Tibial artery (tissue), 4 donors: ENCODE measurements at regions not wholly inside any gene's neighbourhood (a gene's known extent, or its start where the extent isn't known, plus 50 kb on each side); places are given as distances from the start of the nearest gene placed in this dataset.

ENCODE experiments used
- DNase-seq, 2 donors: peaks; one replicate each; pipeline ENCODE4 v3.0.0-alpha.2; 2019
- H3K27ac ChIP-seq, 2 donors: fragments of 200-600 bp; sonication (generic) in 1 of 2; 1 replicate in 1 of 2; 2 replicates in 1 of 2; pipeline ENCODE4 v1.5.1; 2018 to 2019; ENCODE audit warnings: mild to moderate bottlenecking in 1 of 2
- H3K27me3 ChIP-seq, 2 donors: fragments of 200-600 bp; sonication (generic) in 1 of 2; one replicate each; pipeline versions ENCODE4 v1.5.1 to v1.6.0; 2016 to 2019
- H3K36me3 ChIP-seq, 3 donors: fragments of 200-600 bp; sonication (generic) in 2 of 3; one replicate each; pipeline ENCODE4 v1.5.1; 2016 to 2019; ENCODE audit warnings: mild to moderate bottlenecking in 2 of 3
- H3K4me1 ChIP-seq, 4 donors: fragments of 200-600 bp; sonication (generic) in 2 of 4; 1 replicate in 3 of 4; 2 replicates in 1 of 4; pipeline ENCODE4 v1.5.1; 2016 to 2019
- H3K4me3 ChIP-seq, 2 donors: fragments of 200-600 bp; sonication (generic) in 1 of 2; 1 replicate in 1 of 2; 2 replicates in 1 of 2; pipeline ENCODE4 v1.5.1; 2018 to 2019; ENCODE audit warnings: mild to moderate bottlenecking in 2 of 2
- H3K9me3 ChIP-seq, 3 donors: fragments of 200-600 bp; sonication (generic) in 1 of 3; one replicate each; pipeline ENCODE4 v1.5.1; 2016 to 2019
- intact Hi-C: fragments of 100-400 bp; cut with DNase I; formaldehyde crosslinking; loops from one replicate; pipeline ENCODE4 v1.15.0; 2023; ENCODE audit warnings: low total_unique reads
- TF ChIP-seq, protein P1 (sequence below), 2 experiments: fragments of 200-600 bp in 1 of 2; fragments of 450-650 bp in 1 of 2; IDR thresholded peaks; one replicate each; pipeline ENCODE4 v1.5.1; 2017 to 2019; ENCODE audit warnings: antibody characterized with exemption in 2 of 2, mild to moderate bottlenecking in 1 of 2, moderate library complexity in 1 of 2

DNA sequence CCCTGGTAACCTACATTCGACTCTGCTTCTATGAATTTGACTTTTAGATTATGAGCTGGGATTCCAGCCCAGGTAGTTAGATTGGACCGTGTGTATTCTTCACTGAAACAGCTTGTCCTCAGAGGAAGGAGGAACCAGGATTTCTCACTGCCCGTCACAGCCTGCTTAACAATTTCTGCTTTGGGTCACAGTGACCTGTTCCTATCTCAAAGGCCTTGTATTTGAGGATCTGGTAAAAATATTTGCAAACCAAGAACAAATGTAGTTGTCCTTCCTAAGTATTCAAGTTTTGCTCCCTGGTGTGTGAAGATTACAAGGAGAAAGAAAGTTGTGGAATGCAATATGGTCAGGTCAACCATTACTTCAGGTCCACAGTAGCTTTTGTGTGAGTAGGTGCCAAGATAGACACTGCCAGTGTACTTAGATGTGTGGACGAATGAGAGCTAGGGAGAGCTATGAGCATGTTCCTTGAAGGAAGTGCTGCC is 55.1 kb downstream of the KIF4B start:
- Histone ChIP-seq H3K9me3 (no peaks in the 10 kb centered on the region), H3K27me3 (no peaks in the 10 kb centered on the region), H3K4me3 (no peak overlapping the region), H3K4me1 (no peaks in the 10 kb centered on the region), H3K27ac (no peak overlapping the region), H3K36me3 (no peaks in the 10 kb centered on the region)
- no peak for DNase-seq
- TF ChIP-seq, protein P1, sequence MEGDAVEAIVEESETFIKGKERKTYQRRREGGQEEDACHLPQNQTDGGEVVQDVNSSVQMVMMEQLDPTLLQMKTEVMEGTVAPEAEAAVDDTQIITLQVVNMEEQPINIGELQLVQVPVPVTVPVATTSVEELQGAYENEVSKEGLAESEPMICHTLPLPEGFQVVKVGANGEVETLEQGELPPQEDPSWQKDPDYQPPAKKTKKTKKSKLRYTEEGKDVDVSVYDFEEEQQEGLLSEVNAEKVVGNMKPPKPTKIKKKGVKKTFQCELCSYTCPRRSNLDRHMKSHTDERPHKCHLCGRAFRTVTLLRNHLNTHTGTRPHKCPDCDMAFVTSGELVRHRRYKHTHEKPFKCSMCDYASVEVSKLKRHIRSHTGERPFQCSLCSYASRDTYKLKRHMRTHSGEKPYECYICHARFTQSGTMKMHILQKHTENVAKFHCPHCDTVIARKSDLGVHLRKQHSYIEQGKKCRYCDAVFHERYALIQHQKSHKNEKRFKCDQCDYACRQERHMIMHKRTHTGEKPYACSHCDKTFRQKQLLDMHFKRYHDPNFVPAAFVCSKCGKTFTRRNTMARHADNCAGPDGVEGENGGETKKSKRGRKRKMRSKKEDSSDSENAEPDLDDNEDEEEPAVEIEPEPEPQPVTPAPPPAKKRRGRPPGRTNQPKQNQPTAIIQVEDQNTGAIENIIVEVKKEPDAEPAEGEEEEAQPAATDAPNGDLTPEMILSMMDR (IDR thresholded peaks at IDR 0.05): no peak
- intact Hi-C loops: no loop called here

DNA sequence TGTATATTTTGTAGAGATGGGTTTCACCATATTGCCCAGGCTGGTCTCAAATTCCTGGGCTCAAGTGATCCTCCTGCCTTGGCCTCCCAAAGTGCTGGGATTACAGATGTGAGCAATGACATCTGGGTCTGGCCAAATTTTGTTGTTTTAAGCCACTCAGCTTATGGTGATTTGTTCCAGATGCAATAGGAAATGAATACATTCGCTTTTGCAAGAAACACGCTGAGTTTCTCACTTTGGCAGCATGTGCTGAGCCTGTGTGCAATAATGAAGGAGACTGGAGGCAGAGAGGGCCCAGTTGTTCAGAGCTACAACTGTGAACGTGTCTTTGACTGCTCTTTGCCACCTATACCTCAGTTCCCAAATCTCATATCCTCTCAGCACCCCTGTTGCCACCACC is 56.4 kb downstream of the KIF4B start:
- TF ChIP-seq, protein P1 (IDR thresholded peaks at IDR 0.05): no peak
- no peak overlapping the region for H3K27ac ChIP-seq
- H3K4me1 ChIP-seq: no peaks in the 10 kb centered on the region
- no peaks in the 10 kb centered on the region for H3K9me3 ChIP-seq
- H3K4me3 ChIP-seq: no peak overlapping the region
- H3K27me3 ChIP-seq: no peaks in the 10 kb centered on the region
- intact Hi-C loops: no loop called here
- no peaks in the 10 kb centered on the region for H3K36me3 ChIP-seq
- DNase-seq: no peak

DNA sequence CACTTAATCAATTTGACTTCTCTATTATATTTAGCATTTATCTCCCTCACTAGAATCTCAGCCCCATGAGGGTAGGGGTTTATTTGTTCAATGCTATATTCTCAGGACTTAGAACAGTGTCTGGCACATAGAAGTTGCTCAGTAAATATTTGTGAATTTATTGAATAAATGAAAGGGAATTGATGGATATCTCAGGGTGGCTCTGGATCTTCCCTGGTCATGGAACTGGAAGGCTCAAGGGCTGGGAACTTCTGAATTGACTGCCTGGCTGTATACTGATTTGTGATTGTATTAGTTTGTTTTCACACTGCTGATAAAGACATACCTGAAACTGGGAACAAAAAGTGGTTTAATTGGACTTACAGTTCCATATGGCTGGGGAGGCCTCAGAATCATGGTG is 57.2 kb downstream of the KIF4B start:
- TF ChIP-seq, protein P1 (IDR thresholded peaks at IDR 0.05): no peak
- H3K27me3 ChIP-seq: no peaks in the 10 kb centered on the region
- intact Hi-C loops: no loop called here

DNA sequence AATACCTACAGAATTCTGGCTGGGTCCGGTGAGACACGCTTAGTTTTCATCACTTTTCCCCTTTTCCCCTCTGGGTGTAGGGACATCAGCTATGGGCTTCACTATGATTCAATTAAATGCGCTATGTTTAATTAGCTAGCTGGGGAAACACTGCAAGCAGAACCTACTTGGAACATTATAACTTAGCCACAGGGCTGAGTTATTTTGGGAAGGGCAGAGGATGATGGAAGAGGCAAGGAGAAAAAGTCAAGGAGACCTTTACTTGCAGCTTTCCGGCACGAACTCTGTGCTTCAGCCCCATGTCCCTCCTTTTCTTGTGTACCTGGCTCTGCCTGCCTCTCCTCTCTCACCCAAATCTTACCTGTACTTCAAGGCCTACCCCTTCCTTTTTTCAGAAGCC is 62.8 kb downstream of the KIF4B start:
- H3K9me3 ChIP-seq: no peaks in the 10 kb centered on the region
- no peaks in the 10 kb centered on the region for H3K36me3 ChIP-seq
- intact Hi-C loops: no loop called here
- H3K4me3 ChIP-seq: no peak overlapping the region
- H3K27me3 ChIP-seq: peaks cover 0 to 3% of the 10 kb centered on the region in 2 donors
- DNase-seq: no peak
- TF ChIP-seq, protein P1 (IDR thresholded peaks at IDR 0.05): no peak
- H3K4me1 ChIP-seq: no peaks in the 10 kb centered on the region
- no peak overlapping the region for H3K27ac ChIP-seq

More for the DNA sequence above, 57.2 kb downstream of the KIF4B start:
- no peaks in the 10 kb centered on the region for H3K4me1 ChIP-seq
- H3K4me3 ChIP-seq: no peak overlapping the region
- H3K9me3 ChIP-seq: no peaks in the 10 kb centered on the region
- DNase-seq: no peak
- no peak overlapping the region for H3K27ac ChIP-seq
- H3K36me3 ChIP-seq: no peaks in the 10 kb centered on the region

DNA sequence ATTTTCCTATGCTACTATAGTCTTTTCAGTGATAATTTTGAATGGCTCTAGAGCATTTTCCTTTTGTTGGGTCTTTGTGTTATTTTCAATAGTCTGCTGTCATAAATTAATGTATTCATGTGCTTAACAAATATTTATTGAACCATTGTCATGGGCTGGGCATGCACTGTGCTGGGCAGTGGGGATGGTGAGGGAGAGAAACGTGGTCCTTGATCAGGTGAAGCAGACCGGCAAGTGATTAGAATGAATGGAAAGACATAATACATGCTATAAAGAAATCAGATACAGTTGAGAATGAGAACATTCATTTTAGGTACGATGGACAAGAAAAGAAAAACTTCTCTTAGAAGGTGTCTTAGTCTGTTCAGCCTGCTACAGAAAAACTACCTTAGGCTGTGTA is 66.1 kb downstream of the KIF4B start:
- no peaks in the 10 kb centered on the region for H3K36me3 ChIP-seq
- no peaks in the 10 kb centered on the region for H3K4me1 ChIP-seq
- TF ChIP-seq, protein P1 (IDR thresholded peaks at IDR 0.05): no peak
- no peak overlapping the region for H3K27ac ChIP-seq
- DNase-seq: no peak
- H3K27me3 ChIP-seq: peaks cover 0 to 3% of the 10 kb centered on the region in 2 donors
- H3K9me3 ChIP-seq: no peaks in the 10 kb centered on the region
- H3K4me3 ChIP-seq: no peak overlapping the region
- intact Hi-C loops: no loop called here

DNA sequence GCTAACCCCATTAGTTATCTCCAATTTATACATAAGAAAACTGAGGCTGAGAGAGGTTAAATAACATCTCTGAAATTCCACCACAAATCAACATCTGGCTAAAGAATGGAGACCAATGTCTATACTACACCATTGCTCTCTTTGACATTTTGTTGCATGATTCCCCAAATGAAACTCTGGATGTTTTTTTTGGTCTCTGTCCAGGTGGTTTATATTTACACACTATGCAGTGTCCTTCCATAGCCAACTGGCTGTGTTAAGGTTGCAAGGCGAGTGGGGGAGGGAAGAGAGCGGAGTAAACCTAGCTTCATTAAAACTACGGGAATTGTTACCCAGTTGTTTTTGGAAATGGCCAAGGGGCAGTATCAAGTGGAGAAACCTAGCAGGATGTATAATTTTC is 67.2 kb downstream of the KIF4B start:
- no peak overlapping the region for H3K4me3 ChIP-seq
- peaks cover 0 to 3% of the 10 kb centered on the region in 2 donors for H3K27me3 ChIP-seq
- TF ChIP-seq, protein P1 (IDR thresholded peaks at IDR 0.05): no peak
- no peaks in the 10 kb centered on the region for H3K9me3 ChIP-seq
- no peaks in the 10 kb centered on the region for H3K36me3 ChIP-seq
- no peaks in the 10 kb centered on the region for H3K4me1 ChIP-seq
- intact Hi-C loops: no loop called here
- DNase-seq: no peak
- H3K27ac ChIP-seq: no peak overlapping the region
